Hepatocyte (in vitro differentiated cells): ENCODE measurements at regions not wholly inside any gene's neighbourhood (a gene's known extent, or its start where the extent isn't known, plus 50 kb on each side); places are given as distances from the start of the nearest gene placed in this dataset.

ENCODE experiments used
- EZH2 ChIP-seq: fragments of 200-600 bp; sonication (generic); IDR thresholded peaks from 2 replicates; pipeline ENCODE4 v1.6.1; 2016; ENCODE audit warnings: antibody characterized with exemption, mild to moderate bottlenecking, borderline replicate concordance
- EZH2phosphoT487 ChIP-seq: fragments of 200-600 bp; sonication (generic); IDR thresholded peaks from one replicate; pipeline ENCODE4 v1.6.1; 2018; ENCODE audit warnings: antibody characterized with exemption, mild to moderate bottlenecking, low read depth, moderate library complexity; ENCODE audit not compliant: unreplicated experiment, severe bottlenecking
- TF ChIP-seq, protein P1 (sequence below): fragments of 200-600 bp; sonication (generic); IDR thresholded peaks from 2 replicates; pipeline ENCODE4 v1.5.1; 2016; ENCODE audit warnings: antibody characterized with exemption, mild to moderate bottlenecking; ENCODE audit not compliant: poor library complexity

DNA sequence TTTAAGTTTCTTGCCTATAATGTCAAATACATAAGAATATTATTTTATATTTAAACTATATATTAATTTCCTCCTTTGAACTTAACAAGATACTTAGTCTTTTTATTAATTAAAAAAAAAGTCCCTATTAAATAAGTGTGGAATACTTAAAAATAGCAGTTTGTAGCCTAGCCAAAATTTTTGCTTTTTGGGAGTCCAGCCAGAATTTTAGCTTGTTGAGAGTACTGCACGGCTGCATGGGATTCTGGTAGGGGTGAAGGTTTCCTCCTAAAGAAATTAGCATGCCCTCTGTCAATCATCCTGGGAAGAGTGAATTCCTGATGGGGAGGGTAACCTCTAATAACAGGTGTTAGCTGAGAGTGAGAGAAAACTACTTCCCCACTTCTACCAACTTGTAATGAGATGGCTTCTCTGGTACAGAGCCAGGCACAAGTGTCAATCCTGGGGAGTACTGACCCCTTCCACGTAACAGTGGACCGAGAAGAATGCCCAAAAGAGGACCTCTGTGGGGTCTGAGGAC, 195.7 kb downstream of the SPRY2 start:
- TF ChIP-seq, protein P1, sequence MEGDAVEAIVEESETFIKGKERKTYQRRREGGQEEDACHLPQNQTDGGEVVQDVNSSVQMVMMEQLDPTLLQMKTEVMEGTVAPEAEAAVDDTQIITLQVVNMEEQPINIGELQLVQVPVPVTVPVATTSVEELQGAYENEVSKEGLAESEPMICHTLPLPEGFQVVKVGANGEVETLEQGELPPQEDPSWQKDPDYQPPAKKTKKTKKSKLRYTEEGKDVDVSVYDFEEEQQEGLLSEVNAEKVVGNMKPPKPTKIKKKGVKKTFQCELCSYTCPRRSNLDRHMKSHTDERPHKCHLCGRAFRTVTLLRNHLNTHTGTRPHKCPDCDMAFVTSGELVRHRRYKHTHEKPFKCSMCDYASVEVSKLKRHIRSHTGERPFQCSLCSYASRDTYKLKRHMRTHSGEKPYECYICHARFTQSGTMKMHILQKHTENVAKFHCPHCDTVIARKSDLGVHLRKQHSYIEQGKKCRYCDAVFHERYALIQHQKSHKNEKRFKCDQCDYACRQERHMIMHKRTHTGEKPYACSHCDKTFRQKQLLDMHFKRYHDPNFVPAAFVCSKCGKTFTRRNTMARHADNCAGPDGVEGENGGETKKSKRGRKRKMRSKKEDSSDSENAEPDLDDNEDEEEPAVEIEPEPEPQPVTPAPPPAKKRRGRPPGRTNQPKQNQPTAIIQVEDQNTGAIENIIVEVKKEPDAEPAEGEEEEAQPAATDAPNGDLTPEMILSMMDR: no peak
- TF ChIP-seq EZH2 (no peak), EZH2phosphoT487 (no peak)
